ENCODE measurements at regions not wholly inside any gene's neighbourhood (a gene's known extent, or its start where the extent isn't known, plus 50 kb on each side); places are given as distances from the start of the nearest gene placed in this dataset.

GRCh38 chrX:85590638-85591037 lies 211.2 kb upstream of the POF1B start:
- H2AFZ ChIP-seq (ENCODE audit: insufficient read depth, low read depth, low read length, poor library complexity, severe bottlenecking) = no peak overlapping the region
- no peaks in the 10 kb centered on the region for H3K36me3 ChIP-seq (replicated peaks in 1 of 2; ENCODE audit: control insufficient read depth in 1 of 2, insufficient read depth in 2 of 2, low read length in 2 of 2)
- intact Hi-C loops (cut with micrococcal nuclease) = no loop called here
- H3K4me2 ChIP-seq (replicated peaks; ENCODE audit: extremely low read depth, low read length, poor library complexity, severe bottlenecking) = no peak overlapping the region
- Mint-ChIP-seq H3K4me1 (no peaks in the 10 kb centered on the region), H3K9me3 (peaks cover 0 to 4% (median 2%) of the 10 kb centered on the region in 7 donors), H3K27me3 (ENCODE audit: low read depth in 3 of 3) (no peaks in the 10 kb centered on the region), H3K36me3 (no peaks in the 10 kb centered on the region), H3K27ac (no peak overlapping the region), H3K4me3 (no peak overlapping the region)
- H3K79me2 ChIP-seq (ENCODE audit: insufficient read depth, low read length) = no peaks in the 10 kb centered on the region
- no peak for TF ChIP-seq CTCF (IDR thresholded peaks at IDR 0.05)
- no peak overlapping the region for H3K4me3 ChIP-seq (replicated peaks in 1 of 3; ENCODE audit: low read depth in 2 of 3, low read length in 3 of 3)
- H3K4me1 ChIP-seq (ENCODE audit: control insufficient read depth in 1 of 2, insufficient read depth in 2 of 2, low read length in 2 of 2) = no peaks in the 10 kb centered on the region
- no peak overlapping the region for H3K9ac ChIP-seq (ENCODE audit: insufficient read depth, low read length, poor library complexity, severe bottlenecking)
- no CpG with 5 or more reads among the region's 2 CpGs for WGBS (ENCODE audit: insufficient coverage)
- H3K27ac ChIP-seq (ENCODE audit: low read depth in 1 of 2, low read length in 2 of 2) = no peak overlapping the region
- no peaks in the 10 kb centered on the region for H3K27me3 ChIP-seq (ENCODE audit: control insufficient read depth in 2 of 2, insufficient read depth in 2 of 2, low read length in 2 of 2)
- no peaks in the 10 kb centered on the region for H4K20me1 ChIP-seq (ENCODE audit: insufficient read depth, low read length)
- H3K9me3 ChIP-seq (replicated peaks in 1 of 2; ENCODE audit: control insufficient read depth in 1 of 2, insufficient read depth in 1 of 2, low read length in 2 of 2) = peaks cover 0 to 4% of the 10 kb centered on the region in 2 donors
- DNase-seq = no peak

DNA sequence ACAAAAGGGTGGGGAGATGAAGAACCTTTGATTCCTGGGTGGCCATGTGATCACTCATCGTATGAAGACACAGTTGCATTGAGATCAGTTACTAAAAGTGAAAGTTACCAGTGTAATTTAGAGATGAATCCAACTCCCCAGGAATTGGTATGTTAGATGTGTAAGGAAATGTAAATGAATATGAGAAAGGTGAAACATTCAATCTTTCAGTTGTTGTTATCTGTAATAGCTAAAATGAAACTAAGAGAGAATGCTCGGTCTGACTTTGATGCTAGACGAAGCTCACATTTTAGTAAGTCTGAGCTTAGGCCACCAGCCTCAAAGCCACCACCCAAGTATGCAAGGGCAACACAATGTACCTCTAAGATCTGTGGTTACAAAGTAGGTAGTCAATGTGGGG lies 194.3 kb upstream of the POF1B start:
- Histone ChIP-seq H3K27me3 (ENCODE audit: control insufficient read depth in 2 of 2, insufficient read depth in 2 of 2, low read length in 2 of 2) (no peaks in the 10 kb centered on the region), H3K36me3 (replicated peaks in 1 of 2; ENCODE audit: control insufficient read depth in 1 of 2, insufficient read depth in 2 of 2, low read length in 2 of 2) (no peaks in the 10 kb centered on the region), H3K4me2 (replicated peaks; ENCODE audit: extremely low read depth, low read length, poor library complexity, severe bottlenecking) (no peak overlapping the region), H3K79me2 (ENCODE audit: insufficient read depth, low read length) (no peaks in the 10 kb centered on the region), H3K4me1 (ENCODE audit: control insufficient read depth in 1 of 2, insufficient read depth in 2 of 2, low read length in 2 of 2) (no peaks in the 10 kb centered on the region), H2AFZ (ENCODE audit: insufficient read depth, low read depth, low read length, poor library complexity, severe bottlenecking) (no peak overlapping the region), H3K4me3 (replicated peaks in 1 of 3; ENCODE audit: low read depth in 2 of 3, low read length in 3 of 3) (no peak overlapping the region), H4K20me1 (ENCODE audit: insufficient read depth, low read length) (no peaks in the 10 kb centered on the region), H3K9ac (ENCODE audit: insufficient read depth, low read length, poor library complexity, severe bottlenecking) (no peak overlapping the region), H3K27ac (ENCODE audit: low read depth in 1 of 2, low read length in 2 of 2) (no peak overlapping the region), H3K9me3 (replicated peaks in 1 of 2; ENCODE audit: control insufficient read depth in 1 of 2, insufficient read depth in 1 of 2, low read length in 2 of 2) (no peaks in the 10 kb centered on the region)
- Mint-ChIP-seq H3K27ac (no peak overlapping the region), H3K4me3 (no peak overlapping the region), H3K4me1 (no peaks in the 10 kb centered on the region), H3K36me3 (no peaks in the 10 kb centered on the region), H3K27me3 (ENCODE audit: low read depth in 3 of 3) (no peaks in the 10 kb centered on the region), H3K9me3 (no peaks in the 10 kb centered on the region)
- intact Hi-C loops (cut with micrococcal nuclease) = no loop called here
- no CpG with 5 or more reads among the region's 3 CpGs for whole genome bisulfite sequencing (ENCODE audit: insufficient coverage)
- no peak for TF ChIP-seq CTCF (IDR thresholded peaks at IDR 0.05)
- no peak for DNase-seq
